LNCaP clone FGC (cell line): ENCODE measurements at regions not wholly inside any gene's neighbourhood (a gene's known extent, or its start where the extent isn't known, plus 50 kb on each side); places are given as distances from the start of the nearest gene placed in this dataset.

Experiments
- DNase-seq: peaks from one replicate; pipeline ENCODE4 v3.0.0-alpha.2; 2011; ENCODE audit warnings: low read depth
- H3K4me3 ChIP-seq: 2 replicates; pipeline ENCODE4 v1.5.1; 2011; ENCODE audit warnings: mild to moderate bottlenecking, low read depth, low read length, control low read depth
- CTCF ChIP-seq: IDR thresholded peaks from 2 replicates; pipeline ENCODE4 v1.5.1; 2012; ENCODE audit warnings: mild to moderate bottlenecking; ENCODE audit not compliant: control insufficient read depth, insufficient read depth; ENCODE audit errors: extremely low read depth

GRCh38 chr2:228644199-228644598 is 462.7 kb upstream of the SPHKAP start:
- DNase-seq = no peak
- TF ChIP-seq CTCF = no peak
- H3K4me3 ChIP-seq = no peak overlapping the region

- no peak overlapping the region for H3K4me3 ChIP-seq
- no peak for DNase-seq
Measured at GRCh38 chr2:228642861-228643260, 461.4 kb upstream of the SPHKAP start.

GRCh38 chr2:228630786-228631185 is 449.3 kb upstream of the SPHKAP start:
- TF ChIP-seq CTCF = no peak

More at GRCh38 chr2:228642861-228643260, 461.4 kb upstream of the SPHKAP start:
- no peak for TF ChIP-seq CTCF

GRCh38 chr2:228629251-228629650 is 447.8 kb upstream of the SPHKAP start:
- DNase-seq = no peak
- TF ChIP-seq CTCF = no peak
- no peak overlapping the region for H3K4me3 ChIP-seq

More at GRCh38 chr2:228630786-228631185, 449.3 kb upstream of the SPHKAP start:
- DNase-seq = no peak
- no peak overlapping the region for H3K4me3 ChIP-seq

GRCh38 chr2:228628682-228629081 is 447.2 kb upstream of the SPHKAP start:
- TF ChIP-seq CTCF = no peak
- no peak overlapping the region for H3K4me3 ChIP-seq
- no peak for DNase-seq

- no peak for TF ChIP-seq CTCF
- no peak for DNase-seq
- H3K4me3 ChIP-seq = no peak overlapping the region
Measured at GRCh38 chr2:228627510-228627909, 446.0 kb upstream of the SPHKAP start.

- DNase-seq = no peak
- no peak overlapping the region for H3K4me3 ChIP-seq
- no peak for TF ChIP-seq CTCF
Measured at GRCh38 chr2:228625481-228625880, 444.0 kb upstream of the SPHKAP start.
